ENCODE measurements at regions not wholly inside any gene's neighbourhood (a gene's known extent, or its start where the extent isn't known, plus 50 kb on each side); places are given as distances from the start of the nearest gene placed in this dataset.

GRCh38 chrX:102044496-102044895, 81.0 kb upstream of the TCEAL2 start:
- TF ChIP-seq CTCF (conservative IDR thresholded peaks at IDR 0.05): no peak
- Mint-ChIP-seq H3K27me3 (ENCODE audit: low read depth) (peaks cover 2% of the 10 kb centered on the region), H3K36me3 (ENCODE audit: insufficient read depth in 1 of 3, low read depth in 3 of 3) (peaks cover 0 to 11% (median 9%) of the 10 kb centered on the region in 3 experiments; a peak in 5 of 7 replicates), H3K4me3 (no peak overlapping the region), H3K9me3 (peaks cover 65 to 77% of the 10 kb centered on the region in 2 experiments), H3K27ac (no peak overlapping the region), H3K4me1 (no peaks in the 10 kb centered on the region)
- Histone ChIP-seq H2BK120ac (ENCODE audit: low read depth, low read length, poor library complexity, severe bottlenecking) (no peak overlapping the region), H3K23me2 (ENCODE audit: insufficient read length, low read depth, low read length, poor library complexity, severe bottlenecking) (no peaks in the 10 kb centered on the region), H3K79me1 (ENCODE audit: insufficient read depth, low read depth, low read length, poor library complexity, severe bottlenecking) (no peaks in the 10 kb centered on the region), H3K4ac (ENCODE audit: low read depth, low read length) (no peak overlapping the region), H4K8ac (replicated peaks; ENCODE audit: insufficient read length, low read depth, low read length) (no peak overlapping the region), H3K4me1 (ENCODE audit: insufficient read depth, low read length) (no peaks in the 10 kb centered on the region), H3K18ac (ENCODE audit: insufficient read length, low read depth, low read length) (no peak overlapping the region), H3K9ac (ENCODE audit: extremely low read depth, insufficient read length, low read length) (no peak overlapping the region), H3K27me3 (ENCODE audit: insufficient read depth, low read length) (no peaks in the 10 kb centered on the region), H2AFZ (ENCODE audit: low read length) (no peak overlapping the region), H3K4me2 (ENCODE audit: insufficient read depth, insufficient read length, low read length) (no peak overlapping the region), H4K20me1 (ENCODE audit: control insufficient read depth, insufficient read depth, insufficient read length) (no peaks in the 10 kb centered on the region), H3K27ac (ENCODE audit: insufficient read length, low read depth, low read length) (no peak overlapping the region), H4K5ac (ENCODE audit: insufficient read length, low read depth, low read length) (no peak overlapping the region), H3K79me2 (ENCODE audit: insufficient read depth, low read length) (no peaks in the 10 kb centered on the region), H3K9me3 (ENCODE audit: control insufficient read depth, low read depth, low read length) (peaks cover 27% of the 10 kb centered on the region), H2BK5ac (ENCODE audit: insufficient read length, low read length) (no peak overlapping the region), H2BK12ac (ENCODE audit: insufficient read length, low read depth, low read length) (no peak overlapping the region), H2BK15ac (ENCODE audit: low read depth, low read length) (no peak overlapping the region), H2BK20ac (ENCODE audit: low read depth, low read length, poor library complexity, severe bottlenecking) (no peak overlapping the region), H3K56ac (ENCODE audit: insufficient read length, low read depth, low read length) (no peak overlapping the region), H4K91ac (ENCODE audit: insufficient read length, low read depth, low read length) (no peak overlapping the region), H3K23ac (ENCODE audit: insufficient read length, low read depth, low read length) (no peak overlapping the region), H2AK5ac (ENCODE audit: insufficient read length, low read length) (no peak overlapping the region), H3K14ac (ENCODE audit: insufficient read depth, low read length) (no peak overlapping the region), H3T11ph (ENCODE audit: low read length) (no peak overlapping the region)
- no CpG with 5 or more reads among the region's 2 CpGs for WGBS (ENCODE audit: extremely low coverage, insufficient read length, low lambda C conversion rate)
- DNase-seq: no peak

Measured in H9 (cell line).